HG03045 (cell line): ENCODE measurements at regions not wholly inside any gene's neighbourhood (a gene's known extent, or its start where the extent isn't known, plus 50 kb on each side); places are given as distances from the start of the nearest gene placed in this dataset.

Source experiments
- ATAC-seq: cut with Tn5 transposase; IDR thresholded peaks from one replicate; pipeline ENCODE4 v1.9.1; 2021; ENCODE audit warnings: mild to moderate bottlenecking, moderate library complexity; ENCODE audit not compliant: unreplicated experiment

- no peak for ATAC-seq
Observed at GRCh38 chr14:82112210-82112839, 578.7 kb upstream of the SEL1L start.

- no peak for ATAC-seq
Observed at GRCh38 chr14:82113007-82113406, 579.4 kb upstream of the SEL1L start.

GRCh38 chr14:82113710-82114109 lies 580.1 kb upstream of the SEL1L start:
- ATAC-seq, result no peak

GRCh38 chr14:82116721-82117120 lies 583.1 kb upstream of the SEL1L start:
- ATAC-seq, result no peak

- no peak for ATAC-seq
Observed at GRCh38 chr14:82122655-82123054, 589.0 kb upstream of the SEL1L start.

- ATAC-seq, result no peak
Observed at GRCh38 chr14:82124511-82124910, 590.9 kb upstream of the SEL1L start.

DNA sequence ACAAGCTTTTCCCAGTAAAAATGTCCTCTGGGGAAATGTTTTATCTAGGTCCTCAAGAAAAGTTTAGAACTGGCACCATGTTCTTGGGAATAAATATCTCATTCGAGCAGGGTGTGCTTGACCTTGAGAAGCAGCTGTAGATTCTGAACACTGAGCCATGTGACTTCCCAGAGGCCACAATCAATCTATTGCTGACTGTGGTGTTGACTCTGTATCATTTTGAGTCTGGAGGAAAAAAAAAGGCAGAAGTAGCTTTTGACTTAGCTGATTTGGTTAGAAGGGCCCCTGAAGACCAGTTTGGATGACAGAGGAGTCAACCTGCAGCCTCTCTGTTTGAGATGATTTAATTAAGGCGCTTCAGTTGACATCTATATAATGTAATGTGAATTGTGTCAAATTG lies 592.4 kb upstream of the SEL1L start:
- ATAC-seq, result no peak

GRCh38 chr14:82134411-82134810 lies 600.8 kb upstream of the SEL1L start:
- no peak for ATAC-seq

DNA sequence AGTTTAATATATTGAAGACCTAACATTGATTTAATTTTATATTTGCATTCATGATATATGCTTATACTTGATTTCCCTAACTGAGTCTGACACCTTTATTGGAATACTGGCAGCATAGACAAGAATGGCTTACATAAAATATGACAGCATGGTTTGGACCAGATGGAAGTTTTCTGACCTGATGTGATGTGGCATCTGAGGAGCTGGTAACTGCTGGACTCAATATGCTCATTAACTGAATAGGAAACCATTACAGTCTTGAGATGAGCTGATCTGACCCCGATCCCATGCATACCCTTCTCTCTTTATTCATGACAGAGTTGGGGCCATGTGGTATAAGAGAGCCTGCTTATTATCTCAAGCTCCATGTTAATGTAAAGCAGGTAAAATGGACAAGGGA lies 604.8 kb upstream of the SEL1L start:
- ATAC-seq, result no peak

- no peak for ATAC-seq
Observed at GRCh38 chr14:82146846-82147245, 613.2 kb upstream of the SEL1L start.

DNA sequence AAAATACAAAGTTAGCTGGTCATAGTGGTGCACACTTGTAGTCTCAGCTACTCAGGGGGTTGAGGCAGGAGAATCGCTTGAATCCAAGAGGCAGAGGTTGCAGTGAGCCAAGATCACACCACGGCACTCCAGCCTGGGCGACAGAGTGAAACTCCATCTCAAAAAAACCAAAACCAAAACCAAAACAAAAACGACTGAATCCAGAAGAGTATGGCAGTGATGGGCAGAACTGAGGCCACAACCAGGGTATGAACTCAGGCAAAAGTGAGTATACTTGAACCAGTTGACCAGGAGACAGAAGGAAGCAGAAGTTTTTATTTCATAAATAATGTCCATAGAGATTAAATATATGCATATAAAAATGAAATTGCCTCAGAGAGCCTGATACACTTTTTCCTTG lies 620.0 kb upstream of the SEL1L start:
- ATAC-seq, result no peak

GRCh38 chr14:82159624-82160023 lies 626.0 kb upstream of the SEL1L start:
- no peak for ATAC-seq

- no peak for ATAC-seq
Observed at GRCh38 chr14:82180139-82180538, 646.5 kb upstream of the SEL1L start.

GRCh38 chr14:82182646-82183045 lies 649.0 kb upstream of the SEL1L start:
- ATAC-seq, result no peak

GRCh38 chr14:82190742-82191141 lies 657.1 kb upstream of the SEL1L start:
- no peak for ATAC-seq

GRCh38 chr14:82192387-82192786 lies 658.7 kb upstream of the SEL1L start:
- ATAC-seq, result no peak

GRCh38 chr14:82223276-82223675 lies 689.6 kb upstream of the SEL1L start:
- no peak for ATAC-seq

DNA sequence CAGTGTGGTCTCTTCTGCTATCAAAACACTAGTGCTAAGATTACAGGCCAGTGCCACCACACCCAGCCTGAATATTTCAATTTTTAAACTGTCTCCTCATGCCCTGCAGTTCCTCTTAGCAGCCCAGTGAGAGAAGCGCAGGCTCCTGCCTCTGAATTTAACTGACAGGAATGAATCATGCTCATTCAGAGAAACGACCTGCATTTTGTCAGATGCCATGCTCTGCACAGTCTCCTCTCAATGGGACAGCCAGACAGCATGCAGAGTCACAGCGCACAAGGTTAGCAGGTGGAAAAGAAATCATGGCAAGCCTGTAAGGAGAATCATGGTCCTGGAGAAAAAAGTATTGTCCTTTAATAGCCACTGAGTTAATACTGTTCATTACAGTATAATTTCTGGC lies 691.0 kb upstream of the SEL1L start:
- ATAC-seq, result no peak

GRCh38 chr14:82230748-82231147 lies 697.1 kb upstream of the SEL1L start:
- no peak for ATAC-seq

GRCh38 chr14:82238649-82239048 lies 705.0 kb upstream of the SEL1L start:
- ATAC-seq, result no peak

DNA sequence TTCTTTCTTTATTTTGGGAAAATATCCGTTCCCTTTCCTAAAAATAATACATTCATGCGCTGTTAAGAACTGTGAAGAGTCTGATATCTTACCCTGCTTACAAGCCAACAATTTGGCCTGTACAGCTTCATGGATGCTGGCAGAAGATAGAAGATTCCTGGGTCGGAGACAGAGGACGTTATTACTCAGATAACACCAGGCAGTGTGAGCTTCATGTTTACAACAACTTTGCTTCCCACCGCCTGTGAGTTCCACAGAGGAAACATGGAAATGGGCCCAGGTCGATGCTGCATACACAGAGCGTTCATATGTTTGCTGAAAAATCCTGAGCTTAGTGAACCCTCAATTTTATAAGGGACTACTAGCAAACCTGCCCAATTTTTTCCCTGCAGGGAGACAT lies 705.6 kb upstream of the SEL1L start:
- no peak for ATAC-seq

DNA sequence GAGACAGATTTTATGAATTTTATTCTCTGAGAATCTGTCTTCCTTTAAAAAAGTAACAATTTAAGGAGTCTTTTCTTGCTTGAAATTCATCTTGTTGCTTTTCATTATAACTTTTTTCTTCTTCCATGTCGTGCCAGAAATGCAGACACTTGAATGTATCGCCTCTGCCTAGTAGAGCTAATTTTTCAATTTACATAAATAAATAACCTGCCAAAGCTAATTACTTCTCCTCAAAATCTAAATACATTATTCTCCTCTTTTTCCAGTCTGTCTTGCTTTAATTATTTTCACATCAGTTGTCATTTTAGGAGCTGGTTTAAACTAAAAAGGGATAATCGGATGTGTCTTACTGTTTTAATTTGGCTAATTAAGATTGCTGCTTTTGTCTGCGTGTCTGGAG lies 711.1 kb upstream of the SEL1L start:
- no peak for ATAC-seq

- ATAC-seq, result no peak
Observed at GRCh38 chr14:82251494-82251893, 717.8 kb upstream of the SEL1L start.
